ENCODE measurements at regions not wholly inside any gene's neighbourhood (a gene's known extent, or its start where the extent isn't known, plus 50 kb on each side); places are given as distances from the start of the nearest gene placed in this dataset.

DNA sequence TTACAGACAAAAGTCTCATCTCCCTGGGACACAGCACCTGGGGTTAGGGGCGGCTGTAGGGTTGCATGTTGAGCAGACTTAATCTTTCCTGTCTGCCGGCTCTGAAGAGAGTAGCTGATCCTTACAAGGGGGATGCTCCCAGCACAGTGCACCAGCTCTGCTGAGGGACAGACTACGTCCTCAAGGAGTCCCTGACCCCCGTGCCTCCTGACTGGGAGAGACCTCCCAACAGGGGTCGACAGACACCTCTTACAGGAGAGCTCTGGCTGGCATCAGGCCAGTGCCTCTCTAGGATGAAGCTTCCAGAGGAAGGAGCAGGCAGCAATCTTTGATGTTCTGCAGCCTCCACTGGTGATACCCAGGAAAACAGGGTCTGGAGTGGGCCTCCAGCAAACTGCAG is 506.0 kb upstream of the FMR1 start:
- DNase-seq, result no peak
- no peak overlapping the region for H3K9ac ChIP-seq (ENCODE audit: low read length)
- no peak overlapping the region for H4K5ac ChIP-seq (ENCODE audit: low read length)
- H2BK5ac ChIP-seq (ENCODE audit: low read length), result no peak overlapping the region
- no peaks in the 10 kb centered on the region for H3K79me1 ChIP-seq (ENCODE audit: low read length)
- no peak overlapping the region for H2BK15ac ChIP-seq (replicated peaks; ENCODE audit: low read depth)
- no peak overlapping the region for H3K27ac ChIP-seq (ENCODE audit: low read depth, low read length)
- no peaks in the 10 kb centered on the region for H3K27me3 ChIP-seq (ENCODE audit: insufficient read depth, low read length, poor library complexity)
- no CpG with 5 or more reads among the region's 5 CpGs for WGBS (ENCODE audit: extremely low coverage, insufficient coverage, low lambda C conversion rate)
- H3K4me2 ChIP-seq (ENCODE audit: low read length), result no peak overlapping the region
- no peak overlapping the region for H4K8ac ChIP-seq (ENCODE audit: low read depth, low read length)
- H3K23ac ChIP-seq (ENCODE audit: low read length), result no peak overlapping the region
- H2BK120ac ChIP-seq (ENCODE audit: low read depth, low read length), result no peak overlapping the region
- H3K4me3 ChIP-seq (ENCODE audit: low read length), result no peak overlapping the region
- H3K4me1 ChIP-seq (ENCODE audit: control insufficient read depth, low read depth, low read length), result no peaks in the 10 kb centered on the region
- no peak overlapping the region for H3K4ac ChIP-seq (ENCODE audit: low read depth, low read length)
- no peaks in the 10 kb centered on the region for H3K79me2 ChIP-seq (ENCODE audit: control insufficient read depth, insufficient read depth, low read length)
- no peak overlapping the region for H3K56ac ChIP-seq (ENCODE audit: low read length)
- no peak overlapping the region for H2AK5ac ChIP-seq (ENCODE audit: low read length)
- H3K18ac ChIP-seq (ENCODE audit: low read length), result no peak overlapping the region
- H3K36me3 ChIP-seq (ENCODE audit: control insufficient read depth, insufficient read depth, low read length), result no peaks in the 10 kb centered on the region

- no peak overlapping the region for H3K56ac ChIP-seq (ENCODE audit: low read length)
- H3K79me2 ChIP-seq (ENCODE audit: control insufficient read depth, insufficient read depth, low read length), result no peaks in the 10 kb centered on the region
- H3K4ac ChIP-seq (ENCODE audit: low read depth, low read length), result no peak overlapping the region
- WGBS (ENCODE audit: extremely low coverage, insufficient coverage, low lambda C conversion rate), result no CpG with 5 or more reads among the region's 1 CpG
- no peak overlapping the region for H4K5ac ChIP-seq (ENCODE audit: low read length)
- no peak overlapping the region for H2BK5ac ChIP-seq (ENCODE audit: low read length)
- H2BK120ac ChIP-seq (ENCODE audit: low read depth, low read length), result no peak overlapping the region
- no peak overlapping the region for H2BK15ac ChIP-seq (replicated peaks; ENCODE audit: low read depth)
- H3K9ac ChIP-seq (ENCODE audit: low read length), result no peak overlapping the region
- H3K4me2 ChIP-seq (ENCODE audit: low read length), result no peak overlapping the region
- no peaks in the 10 kb centered on the region for H3K79me1 ChIP-seq (ENCODE audit: low read length)
- no peaks in the 10 kb centered on the region for H3K4me1 ChIP-seq (ENCODE audit: control insufficient read depth, low read depth, low read length)
- H3K4me3 ChIP-seq (ENCODE audit: low read length), result no peak overlapping the region
- H3K36me3 ChIP-seq (ENCODE audit: control insufficient read depth, insufficient read depth, low read length), result no peaks in the 10 kb centered on the region
- no peak overlapping the region for H3K27ac ChIP-seq (ENCODE audit: low read depth, low read length)
- no peak overlapping the region for H3K18ac ChIP-seq (ENCODE audit: low read length)
- no peaks in the 10 kb centered on the region for H3K27me3 ChIP-seq (ENCODE audit: insufficient read depth, low read length, poor library complexity)
- no peak overlapping the region for H2AK5ac ChIP-seq (ENCODE audit: low read length)
- no peak overlapping the region for H4K8ac ChIP-seq (ENCODE audit: low read depth, low read length)
- DNase-seq, result no peak
- no peak overlapping the region for H3K23ac ChIP-seq (ENCODE audit: low read length)
Observed at GRCh38 chrX:147403040-147403439, 508.7 kb upstream of the FMR1 start.

DNA sequence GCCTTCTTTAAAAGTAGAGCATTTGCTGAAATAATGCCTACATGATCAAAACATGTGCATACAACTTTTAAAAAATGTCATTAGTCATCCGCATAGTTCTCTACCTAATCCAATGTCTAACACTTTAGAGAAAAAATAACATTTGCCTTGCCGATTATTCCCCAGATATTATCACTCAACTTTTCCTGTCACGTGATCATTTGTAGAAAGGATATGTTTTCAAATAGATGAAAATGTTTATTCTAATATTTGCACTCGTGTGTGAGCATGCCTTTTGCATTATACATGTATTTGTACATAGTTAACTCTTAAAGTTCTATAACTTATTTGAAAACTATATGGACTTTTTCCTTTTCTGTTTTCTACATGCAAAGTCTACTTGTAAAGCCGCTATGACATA is 533.0 kb upstream of the FMR1 start:
- Histone ChIP-seq H3K4ac (ENCODE audit: low read depth, low read length) (no peak overlapping the region), H3K27ac (ENCODE audit: low read depth, low read length) (no peak overlapping the region)
- WGBS (ENCODE audit: extremely low coverage, insufficient coverage, low lambda C conversion rate), result no CpG with 5 or more reads among the region's 5 CpGs

DNA sequence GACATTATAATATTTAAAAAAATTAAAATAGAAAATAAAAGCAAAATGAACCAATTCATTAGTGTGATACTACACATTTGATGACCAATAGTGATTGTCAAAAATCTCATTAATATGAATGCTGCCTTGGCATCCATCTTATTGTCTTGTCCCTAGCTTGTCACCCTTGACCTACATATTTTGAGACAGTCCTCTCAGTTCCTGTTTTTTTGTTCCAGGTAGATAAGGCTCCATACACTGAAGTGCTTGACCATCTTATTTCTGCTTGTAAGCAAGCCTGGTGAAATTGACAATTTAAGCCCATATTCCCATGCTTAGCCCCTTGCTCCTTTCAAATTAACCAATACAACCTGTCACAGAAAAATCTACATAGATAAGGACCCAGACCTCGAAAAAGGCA is 534.0 kb upstream of the FMR1 start:
- Histone ChIP-seq H3K27ac (ENCODE audit: low read depth, low read length) (no peak overlapping the region), H3K27me3 (ENCODE audit: insufficient read depth, low read length, poor library complexity) (no peaks in the 10 kb centered on the region), H3K23ac (ENCODE audit: low read length) (no peak overlapping the region), H3K4ac (ENCODE audit: low read depth, low read length) (no peak overlapping the region), H2AK5ac (ENCODE audit: low read length) (no peak overlapping the region), H3K79me2 (ENCODE audit: control insufficient read depth, insufficient read depth, low read length) (no peaks in the 10 kb centered on the region), H3K79me1 (ENCODE audit: low read length) (no peaks in the 10 kb centered on the region), H3K4me2 (ENCODE audit: low read length) (no peak overlapping the region), H4K5ac (ENCODE audit: low read length) (no peak overlapping the region), H3K36me3 (ENCODE audit: control insufficient read depth, insufficient read depth, low read length) (no peaks in the 10 kb centered on the region), H3K9ac (ENCODE audit: low read length) (no peak overlapping the region), H2BK120ac (ENCODE audit: low read depth, low read length) (no peak overlapping the region), H3K4me1 (ENCODE audit: control insufficient read depth, low read depth, low read length) (no peaks in the 10 kb centered on the region), H4K8ac (ENCODE audit: low read depth, low read length) (no peak overlapping the region), H3K18ac (ENCODE audit: low read length) (no peak overlapping the region), H3K4me3 (ENCODE audit: low read length) (no peak overlapping the region), H2BK15ac (replicated peaks; ENCODE audit: low read depth) (no peak overlapping the region), H2BK5ac (ENCODE audit: low read length) (no peak overlapping the region), H3K56ac (ENCODE audit: low read length) (no peak overlapping the region)
- DNase-seq, result no peak
- no CpG with 5 or more reads among the region's 1 CpG for WGBS (ENCODE audit: extremely low coverage, insufficient coverage, low lambda C conversion rate)

More for the DNA sequence above, 533.0 kb upstream of the FMR1 start:
- Histone ChIP-seq H3K56ac (ENCODE audit: low read length) (no peak overlapping the region), H2BK120ac (ENCODE audit: low read depth, low read length) (no peak overlapping the region), H2AK5ac (ENCODE audit: low read length) (no peak overlapping the region), H3K4me2 (ENCODE audit: low read length) (no peak overlapping the region), H3K18ac (ENCODE audit: low read length) (no peak overlapping the region), H3K4me3 (ENCODE audit: low read length) (no peak overlapping the region), H3K23ac (ENCODE audit: low read length) (no peak overlapping the region), H4K8ac (ENCODE audit: low read depth, low read length) (no peak overlapping the region), H3K36me3 (ENCODE audit: control insufficient read depth, insufficient read depth, low read length) (no peaks in the 10 kb centered on the region), H3K79me1 (ENCODE audit: low read length) (no peaks in the 10 kb centered on the region), H3K4me1 (ENCODE audit: control insufficient read depth, low read depth, low read length) (no peaks in the 10 kb centered on the region), H2BK15ac (replicated peaks; ENCODE audit: low read depth) (no peak overlapping the region), H2BK5ac (ENCODE audit: low read length) (no peak overlapping the region), H3K27me3 (ENCODE audit: insufficient read depth, low read length, poor library complexity) (no peaks in the 10 kb centered on the region), H4K5ac (ENCODE audit: low read length) (no peak overlapping the region), H3K79me2 (ENCODE audit: control insufficient read depth, insufficient read depth, low read length) (no peaks in the 10 kb centered on the region), H3K9ac (ENCODE audit: low read length) (no peak overlapping the region)
- DNase-seq, result no peak

DNA sequence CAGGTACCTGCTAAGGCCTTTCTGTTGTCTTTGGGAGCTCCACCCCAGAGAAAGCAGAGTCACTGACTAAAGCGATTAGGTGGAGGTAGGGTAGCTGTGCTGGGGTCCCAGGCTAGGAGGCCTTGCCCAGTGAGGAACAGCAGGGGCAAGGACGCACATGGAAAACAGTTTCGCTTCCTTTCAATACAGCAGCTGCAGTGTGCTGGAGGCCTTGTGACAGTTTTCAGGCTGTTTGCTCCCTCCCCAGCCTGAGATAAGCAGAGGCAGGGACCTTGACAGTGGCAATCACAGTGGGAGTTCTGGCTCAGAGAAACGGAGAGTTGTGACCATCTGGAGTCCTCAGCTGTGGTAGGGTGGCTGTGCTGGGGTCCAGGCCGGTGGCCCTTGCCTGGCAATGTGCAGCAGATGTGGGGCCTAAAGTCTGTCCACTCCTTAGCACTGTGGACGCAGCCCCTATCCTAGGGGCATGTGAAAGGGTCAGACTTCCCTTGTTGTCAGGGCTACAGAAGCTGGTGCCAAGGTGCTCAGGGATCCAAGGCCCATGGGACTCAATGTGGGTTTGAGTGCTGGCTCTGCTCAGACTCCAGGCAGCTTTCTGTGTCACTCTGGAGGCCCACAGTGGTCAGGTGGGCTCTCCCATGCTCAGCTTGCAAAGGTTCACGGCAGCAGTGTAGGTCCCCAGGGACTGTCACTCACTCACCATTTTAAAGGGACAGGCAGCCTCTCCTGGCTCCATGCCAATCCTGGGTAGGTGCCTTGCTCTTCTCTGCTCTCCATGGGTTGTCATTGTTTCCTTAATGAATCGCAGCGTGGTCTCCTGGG is 534.9 kb upstream of the FMR1 start:
- Histone ChIP-seq H3K9ac (ENCODE audit: low read length) (no peak overlapping the region), H3K4ac (ENCODE audit: low read depth, low read length) (no peak overlapping the region), H3K36me3 (ENCODE audit: control insufficient read depth, insufficient read depth, low read length) (no peaks in the 10 kb centered on the region), H2BK15ac (replicated peaks; ENCODE audit: low read depth) (no peak overlapping the region), H3K27ac (ENCODE audit: low read depth, low read length) (no peak overlapping the region), H3K27me3 (ENCODE audit: insufficient read depth, low read length, poor library complexity) (no peaks in the 10 kb centered on the region), H3K56ac (ENCODE audit: low read length) (no peak overlapping the region), H2AK5ac (ENCODE audit: low read length) (no peak overlapping the region), H3K18ac (ENCODE audit: low read length) (no peak overlapping the region), H4K5ac (ENCODE audit: low read length) (no peak overlapping the region), H2BK120ac (ENCODE audit: low read depth, low read length) (no peak overlapping the region), H3K4me1 (ENCODE audit: control insufficient read depth, low read depth, low read length) (no peaks in the 10 kb centered on the region), H3K79me1 (ENCODE audit: low read length) (no peaks in the 10 kb centered on the region), H3K79me2 (ENCODE audit: control insufficient read depth, insufficient read depth, low read length) (no peaks in the 10 kb centered on the region), H3K4me3 (ENCODE audit: low read length) (no peak overlapping the region), H3K23ac (ENCODE audit: low read length) (no peak overlapping the region), H3K4me2 (ENCODE audit: low read length) (no peak overlapping the region), H4K8ac (ENCODE audit: low read depth, low read length) (no peak overlapping the region), H2BK5ac (ENCODE audit: low read length) (no peak overlapping the region)
- DNase-seq, result peak; percentile 27
- no CpG with 5 or more reads among the region's 9 CpGs for WGBS (ENCODE audit: extremely low coverage, insufficient coverage, low lambda C conversion rate)

- Histone ChIP-seq H3K23ac (ENCODE audit: low read length) (no peak overlapping the region), H2BK120ac (ENCODE audit: low read depth, low read length) (no peak overlapping the region), H4K8ac (ENCODE audit: low read depth, low read length) (no peak overlapping the region), H3K4ac (ENCODE audit: low read depth, low read length) (no peak overlapping the region), H3K36me3 (ENCODE audit: control insufficient read depth, insufficient read depth, low read length) (no peaks in the 10 kb centered on the region), H2BK15ac (replicated peaks; ENCODE audit: low read depth) (no peak overlapping the region), H3K4me2 (ENCODE audit: low read length) (no peak overlapping the region), H2AK5ac (ENCODE audit: low read length) (no peak overlapping the region), H3K79me1 (ENCODE audit: low read length) (no peaks in the 10 kb centered on the region), H3K27me3 (ENCODE audit: insufficient read depth, low read length, poor library complexity) (no peaks in the 10 kb centered on the region), H3K18ac (ENCODE audit: low read length) (no peak overlapping the region), H3K4me3 (ENCODE audit: low read length) (no peak overlapping the region), H3K79me2 (ENCODE audit: control insufficient read depth, insufficient read depth, low read length) (no peaks in the 10 kb centered on the region), H3K27ac (ENCODE audit: low read depth, low read length) (no peak overlapping the region), H4K5ac (ENCODE audit: low read length) (no peak overlapping the region), H3K4me1 (ENCODE audit: control insufficient read depth, low read depth, low read length) (no peaks in the 10 kb centered on the region), H2BK5ac (ENCODE audit: low read length) (no peak overlapping the region), H3K56ac (ENCODE audit: low read length) (no peak overlapping the region), H3K9ac (ENCODE audit: low read length) (no peak overlapping the region)
- no CpG with 5 or more reads among the region's 2 CpGs for WGBS (ENCODE audit: extremely low coverage, insufficient coverage, low lambda C conversion rate)
- DNase-seq, result no peak
Observed at GRCh38 chrX:147364896-147365295, 546.8 kb upstream of the FMR1 start.
